NCI-H345 treated with DMSO at 0.1 percent for 48 hours (cell line): ENCODE measurements at regions not wholly inside any gene's neighbourhood (a gene's known extent, or its start where the extent isn't known, plus 50 kb on each side); places are given as distances from the start of the nearest gene placed in this dataset.

Experiments used
- DNase-seq: peaks from one replicate; lab custom pipeline; 2025; ENCODE audit not compliant: unreplicated experiment; lab: John Stamatoyannopoulos, UW

- DNase-seq, result no peak
These were observed 84.3 kb downstream of the COPS8 start for GRCh38 chr2:237170020-237170419.

DNA sequence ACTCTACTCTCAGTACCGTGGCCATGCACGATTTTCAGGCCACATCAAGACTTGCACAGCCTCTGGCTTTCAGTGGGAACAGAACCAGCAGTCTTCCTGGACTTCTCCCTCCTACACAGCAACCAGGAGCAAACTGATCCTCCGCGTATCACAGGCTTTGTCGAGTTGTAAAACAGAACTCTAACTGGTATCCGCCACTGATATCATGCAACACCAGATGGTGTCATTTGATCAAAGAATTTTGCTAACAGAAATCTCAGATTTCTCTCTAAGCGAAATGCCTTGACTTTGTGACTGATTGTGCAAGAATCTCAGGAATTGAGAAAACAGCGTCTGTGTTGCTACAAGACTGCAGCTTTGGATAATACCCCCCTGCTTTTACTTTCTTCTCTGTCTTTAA lies 85.7 kb downstream of the COPS8 start:
- DNase-seq, result no peak

DNA sequence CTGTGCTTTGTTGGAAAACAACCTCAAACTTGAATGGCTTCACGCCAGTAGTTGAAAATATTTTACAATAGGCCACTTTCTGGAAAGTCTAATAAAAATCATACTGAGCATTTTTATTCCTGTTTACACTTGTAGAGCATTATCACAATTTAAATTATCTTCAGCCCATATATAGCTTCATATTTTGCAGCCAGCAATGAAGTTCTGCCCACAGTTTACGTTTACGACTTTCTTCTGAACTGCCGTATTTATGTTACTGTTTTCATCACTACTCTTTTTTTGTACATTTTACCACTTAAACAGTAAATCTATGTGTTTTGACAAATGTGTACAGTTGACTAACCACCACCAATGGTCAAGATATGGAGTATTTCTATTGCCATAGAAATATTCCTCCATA lies 86.2 kb downstream of the COPS8 start:
- DNase-seq, result no peak

GRCh38 chr2:237177052-237177451 lies 91.4 kb downstream of the COPS8 start:
- DNase-seq, result no peak

DNA sequence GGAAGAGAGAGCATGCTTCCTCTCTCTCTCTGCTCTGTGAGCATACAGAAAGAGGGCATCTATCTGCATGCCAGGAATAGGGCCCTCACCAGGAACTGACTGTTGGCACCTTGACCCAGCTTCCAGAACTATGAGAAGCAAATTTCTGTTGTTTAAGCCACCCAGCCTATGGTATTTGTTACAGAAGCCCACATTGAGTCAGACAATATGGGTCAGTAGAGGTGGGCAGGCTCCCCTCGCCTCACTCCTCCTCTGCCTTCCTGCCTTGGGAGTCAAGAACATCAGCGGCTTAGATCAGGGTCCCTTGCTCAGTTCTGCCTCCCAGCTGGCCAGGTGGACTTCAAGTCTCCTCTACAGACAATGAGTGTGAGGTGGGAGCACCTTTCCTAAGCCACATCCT lies 92.3 kb downstream of the COPS8 start:
- DNase-seq, result no peak

GRCh38 chr2:237178396-237178795 lies 92.7 kb downstream of the COPS8 start:
- DNase-seq, result no peak

- DNase-seq, result no peak
These were observed 93.5 kb downstream of the COPS8 start for GRCh38 chr2:237179161-237179560.

DNA sequence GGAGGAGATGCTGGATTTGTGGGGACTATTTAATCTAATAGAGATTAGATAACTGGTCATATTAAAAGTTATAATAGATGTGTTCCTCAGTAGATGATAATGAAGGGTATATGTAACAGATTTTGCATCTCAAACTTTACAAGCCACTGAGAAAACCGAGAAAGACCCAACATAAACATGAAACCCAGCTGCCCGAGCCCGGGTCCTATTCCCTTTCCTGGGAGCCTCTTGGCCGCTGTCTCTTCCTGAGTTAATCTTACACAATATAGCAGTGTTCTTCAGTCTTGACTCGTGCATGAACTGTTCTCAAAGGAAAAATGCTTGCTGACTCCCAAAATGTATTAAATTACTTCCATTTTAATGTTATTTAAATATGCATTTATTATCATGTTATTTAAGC lies 94.5 kb downstream of the COPS8 start:
- DNase-seq, result no peak

- DNase-seq, result no peak
These were observed 95.3 kb downstream of the COPS8 start for GRCh38 chr2:237180987-237181386.

GRCh38 chr2:237181844-237182243 lies 96.2 kb downstream of the COPS8 start:
- no peak for DNase-seq

GRCh38 chr2:237182422-237183123 lies 96.9 kb downstream of the COPS8 start:
- no peak for DNase-seq

GRCh38 chr2:237184192-237184918 lies 98.7 kb downstream of the COPS8 start:
- DNase-seq, result no peak

DNA sequence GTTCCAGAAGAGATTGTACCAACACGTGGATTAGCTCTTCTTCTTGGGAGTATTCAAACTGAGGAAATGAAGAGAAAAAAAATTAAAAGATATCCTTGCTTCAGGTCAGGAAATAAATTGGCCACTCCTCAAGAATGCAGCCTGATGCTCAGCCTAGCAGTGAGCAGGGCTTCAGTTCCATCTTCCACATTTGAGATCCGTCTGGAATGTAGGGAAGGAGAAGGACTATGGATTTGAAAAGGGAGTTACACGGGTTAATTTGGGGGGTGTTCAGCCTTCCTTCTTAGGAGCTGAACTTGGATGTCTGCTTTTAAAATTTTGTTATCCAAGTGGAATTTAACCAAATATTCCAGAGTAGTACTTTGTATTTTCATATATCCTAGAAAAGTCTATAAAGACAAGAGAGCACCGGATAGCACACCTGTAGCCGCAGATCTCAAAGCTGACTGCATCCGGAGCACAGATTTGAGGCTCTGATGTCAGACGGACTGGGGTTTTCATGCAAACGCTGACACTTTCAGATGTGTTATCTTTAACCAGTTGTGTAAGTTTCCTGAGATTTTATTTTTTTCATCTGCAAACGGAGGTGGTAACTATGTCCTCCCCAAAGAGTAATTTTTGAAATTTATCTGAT lies 99.3 kb downstream of the COPS8 start:
- no peak for DNase-seq

DNA sequence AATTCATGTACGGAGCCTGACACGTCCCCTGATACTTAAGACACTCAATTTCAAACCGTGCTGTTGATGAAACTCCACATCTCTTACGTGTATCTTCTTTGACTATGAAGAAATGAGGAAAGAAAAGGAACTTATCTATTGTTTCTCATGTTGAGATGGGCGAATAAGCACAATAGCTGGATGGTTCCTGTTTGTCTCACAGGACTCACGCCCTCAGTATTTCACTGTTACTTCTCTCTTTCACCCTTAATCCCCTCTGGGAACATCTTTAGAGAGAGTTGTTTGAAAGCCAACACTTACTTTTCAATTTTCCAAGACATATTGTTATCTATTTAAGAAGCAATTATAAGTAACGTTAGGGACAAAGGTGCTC lies 99.8 kb downstream of the COPS8 start:
- DNase-seq, result no peak

DNA sequence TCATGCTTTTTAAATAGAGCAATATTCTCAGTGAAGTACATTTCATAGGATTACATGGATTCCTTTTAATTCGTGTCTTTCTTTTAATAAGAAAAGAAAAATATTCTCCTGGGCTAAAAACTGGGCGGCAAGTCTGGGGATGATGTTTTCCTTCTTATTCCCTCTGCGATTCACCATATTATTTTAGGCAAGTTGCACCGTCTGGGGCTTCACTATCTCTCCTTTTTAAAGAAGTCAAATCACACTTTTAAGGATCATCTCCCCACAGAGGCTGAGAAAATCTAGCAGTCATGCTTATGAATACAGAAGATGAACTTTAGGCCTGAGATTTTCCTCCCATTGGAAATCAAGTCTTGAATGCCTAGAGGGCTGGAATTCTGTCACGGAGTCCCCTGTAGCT lies 104.1 kb downstream of the COPS8 start:
- no peak for DNase-seq

- DNase-seq, result no peak
These were observed 105.5 kb downstream of the COPS8 start for GRCh38 chr2:237190966-237191713.

DNA sequence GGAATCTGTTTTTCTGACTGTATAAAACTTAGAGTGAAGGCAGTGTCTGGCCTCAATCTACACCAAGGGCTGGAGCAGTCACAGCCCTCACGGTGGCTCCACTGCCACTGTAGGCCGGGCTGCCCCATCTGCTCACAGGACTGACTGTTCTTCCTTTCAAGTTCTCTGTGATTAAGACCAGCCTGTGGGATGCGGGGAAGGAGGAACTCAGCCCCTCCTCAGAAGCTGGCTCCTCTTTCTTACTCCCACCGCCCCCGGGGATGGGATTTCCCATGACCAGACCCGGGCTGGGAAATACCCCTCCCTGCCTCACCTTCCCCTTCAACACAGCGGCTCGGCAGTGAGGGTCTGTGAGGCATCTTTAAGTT lies 106.0 kb downstream of the COPS8 start:
- DNase-seq, result no peak

DNA sequence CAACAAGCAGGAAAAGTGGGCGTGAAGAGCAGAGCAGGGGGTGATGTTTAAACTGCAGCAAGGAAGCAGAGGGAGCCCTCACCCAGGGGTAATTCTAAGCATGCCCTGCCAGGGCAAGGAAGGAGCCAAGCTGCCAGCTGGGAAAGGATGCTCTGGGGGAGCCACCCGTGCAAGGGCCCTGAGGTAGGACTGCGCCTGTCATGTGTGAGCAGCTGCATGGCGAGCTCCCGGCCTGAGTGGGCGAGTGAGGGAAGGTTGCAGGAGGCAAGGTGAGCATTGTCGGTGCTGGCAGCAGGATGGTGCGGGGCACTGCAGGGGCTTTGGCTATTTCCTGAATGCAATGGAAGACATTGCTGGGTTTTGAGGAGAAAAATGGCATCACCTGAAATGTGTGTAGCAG lies 107.2 kb downstream of the COPS8 start:
- no peak for DNase-seq

- DNase-seq, result no peak
These were observed 107.7 kb downstream of the COPS8 start for GRCh38 chr2:237193436-237193835.

DNA sequence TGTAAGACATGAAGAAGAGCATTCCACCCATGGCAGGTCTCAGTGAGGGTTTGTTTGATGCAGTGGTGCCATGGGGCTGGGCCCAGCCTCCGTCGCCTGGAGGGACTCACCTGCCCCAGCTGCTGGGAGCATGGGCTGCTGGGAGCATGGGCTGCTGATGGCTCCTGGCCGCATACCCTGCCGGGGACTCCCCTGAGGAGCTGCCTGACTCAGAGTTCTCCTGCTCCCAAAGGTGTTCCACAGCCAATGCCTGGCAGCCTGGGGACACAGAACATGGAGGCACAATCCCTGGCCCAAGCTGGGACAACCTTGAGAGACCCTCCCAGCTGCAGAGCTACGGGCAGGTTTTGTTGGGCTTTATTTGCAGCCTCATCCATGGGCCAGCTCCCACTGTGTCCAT lies 108.4 kb downstream of the COPS8 start:
- no peak for DNase-seq

DNA sequence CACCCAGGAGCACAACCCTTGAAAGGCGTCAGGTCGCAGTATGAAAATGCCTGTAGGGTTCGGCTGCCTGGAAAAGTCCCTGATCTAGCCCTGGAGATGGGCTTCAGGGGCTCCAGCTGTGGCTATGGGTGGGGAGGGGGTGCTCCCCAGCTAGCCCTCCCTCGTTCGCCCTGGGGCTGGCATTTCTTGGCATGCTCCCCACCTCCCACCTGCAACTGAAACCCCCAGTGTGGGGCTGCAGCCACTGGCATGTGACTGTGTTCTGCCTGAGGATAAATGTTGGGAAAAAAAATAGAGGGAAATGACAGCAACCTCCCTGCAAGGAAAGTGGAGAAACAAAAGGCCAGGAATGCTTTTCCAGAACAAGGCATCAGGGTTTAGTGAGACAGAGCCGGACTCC lies 109.2 kb downstream of the COPS8 start:
- DNase-seq, result no peak
